Neural crest cell (in vitro differentiated cells): ENCODE measurements at regions not wholly inside any gene's neighbourhood (a gene's known extent, or its start where the extent isn't known, plus 50 kb on each side); places are given as distances from the start of the nearest gene placed in this dataset.

Experiments used
- DNase-seq: peaks from one replicate; pipeline ENCODE4 v3.0.0; 2021; ENCODE audit warnings: low read depth, mixed read lengths, low spot score
- H3K27ac Mint-ChIP-seq: one replicate; pipeline ENCODE4 v1.8.0; 2021; ENCODE audit warnings: mild to moderate bottlenecking, mixed read lengths; ENCODE audit not compliant: unreplicated experiment
- H3K27me3 Mint-ChIP-seq: 2 replicates; pipeline ENCODE4 v1.8.0; 2021; ENCODE audit warnings: low read depth, mild to moderate bottlenecking, mixed read lengths
- H3K36me3 Mint-ChIP-seq: 2 replicates; pipeline ENCODE4 v1.8.0; 2021; ENCODE audit warnings: low read depth, mild to moderate bottlenecking, mixed read lengths
- H3K4me1 Mint-ChIP-seq: 2 replicates; pipeline ENCODE4 v1.8.0; 2021; ENCODE audit warnings: mixed read lengths
- H3K4me3 Mint-ChIP-seq: one replicate; pipeline ENCODE4 v1.8.0; 2021; ENCODE audit warnings: mild to moderate bottlenecking, mixed read lengths
- H3K9me3 Mint-ChIP-seq: 2 replicates; pipeline ENCODE4 v1.8.0; 2021; ENCODE audit warnings: mixed read lengths
- CTCF ChIP-seq: fragments of 200-600 bp; sonication (generic); conservative IDR thresholded peaks from 2 replicates; pipeline ENCODE4 v1.5.0; 2021; ENCODE audit warnings: antibody characterized with exemption, mild to moderate bottlenecking

GRCh38 chr10:29925771-29926692 lies 133.4 kb downstream of the JCAD start:
- Mint-ChIP-seq H3K27me3 (no peaks in the 10 kb centered on the region), H3K4me3 (no peak overlapping the region), H3K27ac (peak overlapping the region; percentile 54), H3K9me3 (peaks cover 24% of the 10 kb centered on the region), H3K36me3 (peaks cover 5% of the 10 kb centered on the region), H3K4me1 (peaks cover 25% of the 10 kb centered on the region)
- DNase-seq = no peak
- TF ChIP-seq CTCF = no peak

GRCh38 chr10:29924436-29924835 lies 134.9 kb downstream of the JCAD start:
- Mint-ChIP-seq H3K27ac (no peak overlapping the region), H3K4me3 (no peak overlapping the region), H3K4me1 (peaks cover 25% of the 10 kb centered on the region), H3K9me3 (peaks cover 16% of the 10 kb centered on the region), H3K27me3 (peaks cover 11% of the 10 kb centered on the region), H3K36me3 (peaks cover 5% of the 10 kb centered on the region)
- no peak for TF ChIP-seq CTCF
- no peak for DNase-seq

- TF ChIP-seq CTCF = no peak
- Mint-ChIP-seq H3K36me3 (peaks cover 2% of the 10 kb centered on the region), H3K9me3 (peaks cover 14% of the 10 kb centered on the region), H3K27me3 (peaks cover 17% of the 10 kb centered on the region), H3K27ac (no peak overlapping the region), H3K4me3 (no peak overlapping the region), H3K4me1 (peaks cover 25% of the 10 kb centered on the region)
- DNase-seq = no peak
These were observed 135.9 kb downstream of the JCAD start for GRCh38 chr10:29923416-29923965.

- no peak for DNase-seq
- H3K27me3 Mint-ChIP-seq = peaks cover 17% of the 10 kb centered on the region
- no peak overlapping the region for H3K27ac Mint-ChIP-seq
- no peak overlapping the region for H3K4me3 Mint-ChIP-seq
- no peak for TF ChIP-seq CTCF
- peaks cover 14% of the 10 kb centered on the region for H3K9me3 Mint-ChIP-seq
- peaks cover 2% of the 10 kb centered on the region for H3K36me3 Mint-ChIP-seq
- H3K4me1 Mint-ChIP-seq = peaks cover 25% of the 10 kb centered on the region
These were observed 136.5 kb downstream of the JCAD start for GRCh38 chr10:29922892-29923291.

GRCh38 chr10:29922226-29922625 lies 137.2 kb downstream of the JCAD start:
- H3K9me3 Mint-ChIP-seq = peaks cover 14% of the 10 kb centered on the region
- DNase-seq = no peak
- H3K4me3 Mint-ChIP-seq = no peak overlapping the region
- peaks cover 2% of the 10 kb centered on the region for H3K36me3 Mint-ChIP-seq
- peaks cover 22% of the 10 kb centered on the region for H3K4me1 Mint-ChIP-seq
- no peak for TF ChIP-seq CTCF
- H3K27me3 Mint-ChIP-seq = peaks cover 17% of the 10 kb centered on the region
- H3K27ac Mint-ChIP-seq = no peak overlapping the region
